Mesenteric fat pad (tissue), 1 donor: ENCODE measurements at regions not wholly inside any gene's neighbourhood (a gene's known extent, or its start where the extent isn't known, plus 50 kb on each side); places are given as distances from the start of the nearest gene placed in this dataset.
"Not testable (repeated sequence)": the region's sequence is repeated elsewhere in the genome, so short reads cannot be mapped to it uniquely, and the experiment has no call there.

Source experiments
- DNase-seq: peaks from one replicate; pipeline ENCODE4 v3.0.0-alpha.2; 2020; ENCODE audit warnings: low spot score
- donor health status: DM: yes; HTN: yes; CAD: no.

GRCh38 chr13:30071969-30072817 is 221.8 kb upstream of the UBL3 start:
- DNase-seq: no peak

- DNase-seq: no peak
Measured at GRCh38 chr13:30065181-30065580, 214.8 kb upstream of the UBL3 start.

DNA sequence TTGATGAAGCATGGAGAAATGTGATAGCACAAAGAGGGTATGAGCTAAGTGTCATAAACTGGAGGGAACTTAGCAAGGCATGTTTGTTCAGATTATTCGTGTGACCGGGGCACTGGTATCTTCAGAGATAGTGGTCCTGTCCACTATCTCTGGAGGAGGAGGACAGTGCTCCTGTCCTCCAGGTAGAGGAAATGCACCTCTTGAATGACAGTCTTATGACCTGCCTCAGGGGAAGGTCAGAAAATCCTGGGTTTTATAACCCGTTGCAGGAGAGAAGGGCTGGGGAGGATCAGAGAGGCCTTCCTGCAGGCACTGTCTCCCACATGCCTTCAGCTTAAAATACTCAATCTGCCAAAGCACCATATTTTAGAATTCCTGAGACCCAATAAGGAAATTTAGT is 213.5 kb upstream of the UBL3 start:
- DNase-seq: no peak

DNA sequence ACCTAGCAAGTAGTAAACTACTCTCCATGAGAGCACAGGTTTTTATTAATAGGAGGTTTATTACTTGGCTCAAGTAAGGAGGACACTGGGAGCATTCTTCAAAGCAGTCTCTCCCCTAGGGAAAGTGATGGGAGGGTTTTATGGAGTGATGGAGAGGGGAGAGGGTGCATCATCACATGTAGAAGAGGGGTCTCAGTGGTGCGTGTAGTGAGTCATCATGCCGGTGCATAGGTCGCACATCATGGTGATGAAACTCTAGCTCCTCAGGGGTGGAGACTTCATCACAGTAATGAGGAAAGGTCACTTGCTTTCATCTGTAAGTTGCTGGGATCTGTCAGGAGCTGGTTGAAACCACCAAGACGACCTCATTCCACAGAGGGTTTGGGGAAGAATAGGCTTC is 210.8 kb upstream of the UBL3 start:
- DNase-seq: no peak

GRCh38 chr13:30058429-30058828 is 208.0 kb upstream of the UBL3 start:
- no peak for DNase-seq

- DNase-seq: not testable (repeated sequence)
Measured at GRCh38 chr13:30054546-30054945, 204.1 kb upstream of the UBL3 start.

DNA sequence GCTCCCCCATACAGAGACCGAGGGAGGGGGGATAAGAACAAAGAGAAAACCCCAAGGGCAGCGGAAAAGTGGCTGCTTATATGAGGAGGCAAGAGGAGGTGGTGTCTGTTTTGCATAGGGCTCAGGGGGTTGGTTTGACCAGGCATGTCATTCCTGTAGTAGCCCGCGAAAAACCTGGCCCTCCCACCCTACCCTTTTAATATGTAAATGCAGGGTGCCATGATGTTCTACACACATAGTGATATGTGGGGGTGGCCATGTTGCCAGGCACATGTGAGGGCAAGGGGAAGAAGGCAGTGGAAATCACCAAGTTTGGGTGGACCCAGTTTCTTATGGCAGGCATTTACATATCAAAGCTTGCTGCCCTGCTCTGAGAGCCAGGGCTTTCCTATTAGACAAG is 203.5 kb upstream of the UBL3 start:
- DNase-seq: no peak

DNA sequence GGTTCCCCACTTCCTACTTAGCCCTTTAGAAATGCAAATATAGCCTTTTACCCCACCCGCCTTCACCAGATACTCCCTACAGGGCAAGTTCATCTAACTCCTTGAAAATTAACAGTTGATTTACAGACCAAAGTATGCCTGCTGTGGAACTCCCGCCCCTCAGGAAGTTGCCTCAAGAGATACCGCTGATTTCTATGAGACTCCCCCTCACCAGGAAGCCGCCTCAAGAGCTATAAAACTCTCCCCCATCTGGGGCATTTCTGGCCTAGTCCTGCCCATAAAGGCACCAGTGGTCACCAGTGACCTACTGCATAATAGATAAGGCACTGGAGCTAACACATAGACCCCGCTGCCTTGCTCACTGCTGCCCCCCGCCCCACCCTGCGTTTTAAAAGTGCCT is 201.7 kb upstream of the UBL3 start:
- no peak for DNase-seq

- no peak for DNase-seq
Measured at GRCh38 chr13:30051531-30052060, 201.2 kb upstream of the UBL3 start.

GRCh38 chr13:30049692-30050091 is 199.3 kb upstream of the UBL3 start:
- DNase-seq: no peak

- DNase-seq: no peak
Measured at GRCh38 chr13:30047154-30047874, 196.9 kb upstream of the UBL3 start.

DNA sequence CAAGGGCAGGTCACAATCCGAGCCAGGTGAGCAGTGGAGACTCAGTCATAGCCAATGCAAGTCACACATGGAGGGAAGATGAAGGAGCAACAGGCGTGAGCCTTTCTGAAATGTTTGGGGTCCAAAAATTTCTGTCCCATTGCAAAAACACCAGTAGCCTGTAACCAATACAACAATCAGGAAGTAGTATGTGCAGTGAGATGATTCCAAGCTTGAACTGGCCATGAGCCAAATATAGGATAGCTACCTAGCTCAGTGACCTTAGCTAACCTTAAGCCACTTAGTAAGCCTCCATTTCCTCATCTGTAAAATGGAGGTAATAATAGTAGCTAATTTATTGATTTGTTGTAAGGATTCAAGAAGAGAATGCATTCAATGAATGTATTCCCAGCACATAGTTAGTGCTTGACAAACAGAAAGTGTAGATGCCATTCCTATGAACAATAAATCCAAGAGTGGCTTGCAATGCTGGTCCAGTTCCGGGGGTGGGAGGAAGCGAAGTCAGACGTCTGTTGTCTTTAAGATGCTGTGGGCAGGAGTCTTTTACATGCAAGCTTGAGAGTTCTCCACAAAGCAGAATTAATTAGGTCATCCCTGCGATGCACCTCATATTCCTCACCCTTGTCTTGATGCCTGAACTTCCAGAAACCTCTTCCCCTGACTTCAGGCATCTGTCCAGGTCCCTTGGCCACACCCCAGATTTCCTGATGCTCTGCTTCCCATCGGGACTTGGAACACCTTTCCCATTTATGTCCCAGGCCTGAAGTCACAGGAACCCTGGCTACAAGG is 195.7 kb upstream of the UBL3 start:
- no peak for DNase-seq

GRCh38 chr13:30044932-30045331 is 194.5 kb upstream of the UBL3 start:
- no peak for DNase-seq

DNA sequence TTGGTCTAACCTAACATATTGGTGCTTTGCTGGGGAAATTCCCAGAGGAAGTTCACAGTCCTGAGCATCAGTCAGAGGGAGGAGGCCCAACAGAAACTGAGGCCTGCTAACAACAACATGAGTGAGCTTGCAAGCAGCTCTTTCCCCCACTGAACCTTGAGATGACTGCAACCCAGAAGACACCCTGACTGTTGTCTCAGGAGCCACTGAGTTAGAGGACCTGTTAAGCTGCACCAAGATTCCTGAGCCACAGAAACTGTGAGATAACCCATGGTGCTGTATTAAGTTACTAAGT is 193.2 kb upstream of the UBL3 start:
- DNase-seq: no peak

DNA sequence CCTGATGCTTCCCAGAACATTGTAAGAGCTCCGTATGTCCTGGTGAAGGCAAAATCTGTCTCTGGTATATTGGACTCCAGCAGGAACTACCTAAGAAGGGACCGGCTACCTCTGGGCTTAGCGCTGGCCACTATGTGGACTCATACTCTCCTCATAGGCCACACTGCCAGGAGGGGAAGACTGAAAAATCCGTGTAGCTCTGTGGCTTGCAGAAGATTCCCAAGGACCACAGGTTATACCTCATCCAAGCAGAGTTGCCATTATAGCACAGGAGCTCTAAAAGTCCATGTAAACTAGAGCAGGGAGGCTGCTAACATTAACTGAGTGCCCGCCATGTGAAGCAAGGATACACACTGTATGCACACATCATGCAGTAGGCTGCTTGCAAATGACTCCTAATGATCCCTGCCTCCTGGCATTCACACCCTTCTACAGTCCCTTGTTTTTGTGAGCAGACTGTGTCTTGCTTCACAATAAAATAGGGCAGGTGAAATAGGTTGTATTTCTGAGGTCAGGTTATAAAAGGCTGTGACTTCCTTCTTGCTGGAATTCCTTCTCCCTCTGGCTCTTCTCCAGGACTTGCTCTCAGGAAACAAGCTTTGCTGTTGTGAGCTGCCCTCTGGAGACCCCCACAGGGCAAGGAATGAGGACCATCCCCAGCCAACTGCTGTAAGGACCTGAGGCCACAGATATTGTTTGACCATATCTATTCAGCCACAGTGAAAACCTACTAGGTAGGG is 192.6 kb upstream of the UBL3 start:
- DNase-seq: no peak

- DNase-seq: no peak
Measured at GRCh38 chr13:30042272-30042671, 191.9 kb upstream of the UBL3 start.

DNA sequence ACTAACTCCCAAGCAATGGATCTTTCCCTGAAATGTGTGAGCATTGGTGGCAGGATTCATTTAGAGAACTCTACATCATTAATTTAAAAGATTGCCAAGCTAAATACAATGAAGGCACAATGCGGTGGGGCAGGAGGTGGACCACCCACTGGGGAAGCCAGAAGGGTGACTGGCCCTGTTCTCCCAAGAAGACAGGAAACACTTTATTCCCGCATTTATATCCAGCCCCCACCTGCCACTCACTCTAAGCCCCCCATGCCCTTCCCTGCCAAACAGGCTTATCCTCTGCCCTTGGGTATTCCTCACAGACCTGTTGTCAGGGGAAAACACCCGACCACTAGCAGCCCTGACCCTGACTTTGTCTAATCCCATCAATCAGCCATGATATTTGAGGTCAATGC is 189.1 kb upstream of the UBL3 start:
- DNase-seq: no peak

DNA sequence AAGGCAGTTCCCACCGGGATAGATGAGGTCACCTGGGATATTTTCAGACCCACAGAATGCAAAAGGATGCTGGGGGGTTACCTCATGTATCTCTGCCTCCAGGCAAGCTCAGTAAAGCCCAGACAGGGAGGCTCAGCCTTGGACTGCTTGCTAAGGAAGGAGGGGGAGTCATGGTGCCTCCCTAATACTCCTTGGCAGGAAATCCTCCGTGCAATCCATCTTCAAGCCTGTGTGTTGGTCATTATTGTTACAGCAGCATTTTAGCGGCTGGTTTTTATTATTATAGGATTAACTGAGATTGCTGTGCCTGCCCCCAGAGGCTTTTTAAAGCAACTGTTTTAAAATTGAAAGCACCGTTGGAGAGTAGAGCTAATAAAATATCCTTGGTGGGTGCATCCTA is 188.5 kb upstream of the UBL3 start:
- no peak for DNase-seq

GRCh38 chr13:30037766-30038165 is 187.3 kb upstream of the UBL3 start:
- DNase-seq: no peak

GRCh38 chr13:30037306-30037705 is 186.9 kb upstream of the UBL3 start:
- DNase-seq: no peak

DNA sequence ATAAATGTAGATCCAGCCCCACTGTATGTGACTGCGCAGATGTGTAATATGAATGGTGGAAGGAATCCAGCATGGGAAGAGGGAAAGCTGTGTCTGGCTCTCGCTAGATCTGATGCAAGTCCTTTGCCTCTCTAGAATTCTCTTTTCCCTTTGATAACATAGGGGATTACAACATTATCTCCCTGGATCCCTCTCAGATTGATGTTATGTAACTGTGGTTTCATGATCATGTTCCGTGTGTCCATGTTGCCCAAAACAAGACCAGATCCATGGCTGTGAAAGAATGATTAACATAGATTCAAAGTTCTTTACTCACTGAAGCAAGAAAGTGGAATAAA is 184.0 kb upstream of the UBL3 start:
- no peak for DNase-seq
